ENCODE measurements at regions not wholly inside any gene's neighbourhood (a gene's known extent, or its start where the extent isn't known, plus 50 kb on each side); places are given as distances from the start of the nearest gene placed in this dataset.
"Not testable (repeated sequence)": the region's sequence is repeated elsewhere in the genome, so short reads cannot be mapped to it uniquely, and the experiment has no call there.

GRCh38 chr3:185306286-185306685, 52.4 kb upstream of the EHHADH start:
- DNase-seq: not testable (repeated sequence)

- no peak for DNase-seq
Observed at GRCh38 chr3:185306847-185307246, 53.0 kb upstream of the EHHADH start.

GRCh38 chr3:185308126-185308754, 54.4 kb upstream of the EHHADH start:
- peak; percentile 81 to 88 (median 84) for DNase-seq

- no peak for DNase-seq
Observed at GRCh38 chr3:185309302-185309701, 53.6 kb upstream of the MAP3K13 start.

GRCh38 chr3:185309795-185310194, 53.1 kb upstream of the MAP3K13 start:
- DNase-seq: no peak

- peak; percentile 15 to 52 (median 44) for DNase-seq
Observed at GRCh38 chr3:185311991-185312390, 50.9 kb upstream of the MAP3K13 start.

All from suppressor macrophage (primary cell).